ENCODE measurements at regions not wholly inside any gene's neighbourhood (a gene's known extent, or its start where the extent isn't known, plus 50 kb on each side); places are given as distances from the start of the nearest gene placed in this dataset.

DNA sequence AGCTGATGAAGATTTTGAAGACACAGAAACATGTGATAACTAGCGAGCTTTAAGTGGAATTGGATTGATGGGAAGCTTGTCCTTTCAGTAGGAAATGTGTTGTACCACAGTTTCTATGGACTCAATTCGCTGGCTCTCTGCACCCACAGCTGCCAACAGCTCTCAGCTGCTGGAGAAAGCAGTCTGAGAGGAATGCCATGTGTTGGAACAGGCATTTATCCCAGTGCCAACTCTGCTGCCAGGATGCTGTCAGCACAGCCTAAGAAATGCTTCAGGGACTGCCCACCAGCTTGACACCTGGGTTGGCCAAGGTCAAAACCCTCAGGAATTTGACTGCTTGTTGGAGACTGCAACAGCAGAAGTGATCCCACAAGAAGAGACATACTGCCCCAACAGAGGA is 193.0 kb upstream of the THSD7B start:
- DNase-seq (ENCODE audit: low read depth): no peak

DNA sequence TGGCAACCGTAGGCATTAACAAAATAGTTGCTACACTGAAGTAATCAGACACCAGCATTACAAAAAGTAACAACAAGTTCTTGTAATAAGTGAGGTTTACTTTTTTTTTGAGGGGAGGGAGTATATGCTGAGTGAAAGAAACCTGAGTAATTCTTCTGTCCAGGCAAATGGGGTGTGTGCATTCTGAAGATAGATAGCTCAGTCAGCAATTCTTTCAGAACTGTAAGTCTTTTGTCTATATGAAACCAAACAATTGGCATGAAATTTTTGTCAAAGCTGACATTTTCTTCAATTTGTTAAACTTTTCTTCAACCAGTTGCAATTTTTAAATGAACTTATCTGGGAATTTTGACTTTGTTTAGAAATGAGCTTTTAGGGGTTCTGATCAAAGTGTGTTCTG is 208.1 kb upstream of the THSD7B start:
- DNase-seq (ENCODE audit: low read depth): no peak

DNA sequence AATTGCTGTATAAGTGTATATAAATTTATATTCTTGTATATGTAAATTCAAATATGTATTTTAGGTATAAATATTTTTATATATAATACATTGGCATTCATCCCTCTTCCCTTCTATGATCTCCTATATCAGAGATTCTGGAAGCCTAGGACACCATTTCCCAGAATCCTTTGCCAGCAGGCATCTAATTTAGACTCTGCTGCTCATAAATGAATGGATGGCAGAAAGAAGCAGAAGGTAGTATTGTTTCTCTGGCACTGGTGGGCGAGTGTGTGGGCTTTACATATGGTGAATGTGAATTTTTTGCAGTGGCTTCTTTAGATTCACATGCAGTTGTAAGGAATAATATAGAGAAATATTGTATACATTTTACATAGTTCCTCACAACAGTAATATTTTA is 215.2 kb upstream of the THSD7B start:
- no peak for DNase-seq (ENCODE audit: low read depth)

DNA sequence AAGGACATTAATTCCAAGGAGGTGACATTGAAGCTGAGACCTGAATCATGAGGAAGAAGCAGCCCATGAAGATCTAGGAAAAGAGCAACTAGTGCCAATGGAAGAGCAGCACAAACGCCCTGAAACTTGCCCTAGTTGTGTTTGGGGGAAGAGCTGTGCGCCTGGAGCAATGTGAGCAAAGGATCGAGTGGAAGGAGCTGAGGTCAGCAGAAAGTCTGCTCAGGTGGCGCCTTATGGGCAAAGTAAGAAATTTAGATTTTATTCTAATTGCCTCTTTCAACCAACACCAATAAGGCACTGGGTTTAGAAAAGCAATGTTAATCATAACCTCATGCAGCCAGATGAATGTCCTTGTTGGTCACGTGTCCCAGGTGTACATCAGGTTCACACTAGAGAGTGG is 226.0 kb upstream of the THSD7B start:
- DNase-seq (ENCODE audit: low read depth): no peak

DNA sequence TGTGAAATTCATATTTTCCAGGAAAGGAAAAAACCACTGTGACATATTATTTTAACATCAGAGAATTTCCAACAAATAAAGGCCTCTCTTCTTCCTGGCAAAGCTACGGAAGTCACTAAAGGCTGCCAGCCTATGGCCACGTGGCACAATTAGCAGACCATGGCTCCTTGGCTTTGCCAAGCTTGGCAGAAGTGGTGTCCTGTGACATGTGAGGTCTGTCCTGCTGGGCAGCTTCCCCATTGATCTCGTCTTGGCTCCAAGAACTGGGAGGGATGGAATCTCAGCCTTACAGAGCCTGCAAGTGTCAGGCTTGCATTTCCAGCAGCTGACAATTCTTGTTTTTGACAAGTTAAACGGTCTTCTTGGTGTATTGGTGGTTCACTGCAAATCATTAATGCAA is 226.9 kb upstream of the THSD7B start:
- no peak for DNase-seq (ENCODE audit: low read depth)

DNA sequence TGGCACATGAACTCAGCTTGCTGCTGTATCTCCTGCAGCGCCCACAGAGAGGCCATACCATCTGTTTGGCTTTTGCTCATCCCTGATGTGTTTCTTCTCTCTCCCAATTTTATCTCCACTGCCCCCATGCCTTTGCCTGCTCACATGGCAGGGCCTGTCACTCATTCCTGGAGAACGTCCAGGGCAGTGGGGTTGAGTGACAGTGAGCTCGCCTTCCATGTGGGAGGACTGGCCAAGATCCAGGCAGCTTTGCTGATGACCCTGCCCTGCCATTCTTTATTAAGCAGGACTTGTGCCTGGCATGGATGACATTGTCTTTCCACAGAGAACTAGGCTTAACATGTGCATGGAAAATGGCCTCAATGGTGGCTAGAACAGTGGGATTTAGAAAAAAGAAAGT is 230.5 kb upstream of the THSD7B start:
- no peak for DNase-seq (ENCODE audit: low read depth)

DNA sequence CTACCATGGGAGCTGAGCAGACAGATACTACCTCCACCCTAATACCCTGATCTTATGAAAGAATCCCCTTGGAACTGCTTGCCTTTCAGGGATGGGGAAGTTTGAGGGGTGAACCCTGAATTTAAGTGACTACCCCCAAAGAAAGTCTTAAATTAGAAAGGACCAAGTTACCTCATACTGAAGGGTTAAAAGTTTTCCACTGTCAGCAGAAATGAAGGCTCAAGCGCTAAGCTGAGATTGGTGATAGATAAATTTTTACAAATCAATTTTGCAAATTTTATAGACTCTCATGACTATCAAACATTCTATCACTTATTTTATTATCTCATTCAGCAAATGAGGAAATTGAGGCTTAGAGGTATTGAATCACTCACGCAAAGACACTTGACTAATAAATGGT is 233.2 kb upstream of the THSD7B start:
- no peak for DNase-seq (ENCODE audit: low read depth)

DNA sequence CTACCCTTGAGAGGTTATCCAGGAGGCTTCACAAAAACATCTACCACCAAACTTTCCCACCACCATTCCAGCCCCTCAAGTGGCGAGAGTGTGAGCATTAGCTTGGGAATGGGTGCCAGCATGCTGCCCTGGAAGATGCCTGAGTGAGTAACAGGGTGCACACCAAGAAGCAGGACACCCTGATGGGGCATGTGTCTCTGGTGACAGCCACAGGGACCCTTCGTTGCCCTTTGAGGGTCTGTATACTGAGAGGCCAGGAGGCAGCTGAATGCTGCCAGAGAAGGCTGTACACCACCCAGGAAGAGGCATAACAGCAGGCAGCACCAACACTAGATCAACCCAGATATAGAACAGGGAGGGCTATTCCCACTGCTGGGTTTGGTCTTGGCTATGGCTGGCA is 233.6 kb upstream of the THSD7B start:
- no peak for DNase-seq (ENCODE audit: low read depth)

DNA sequence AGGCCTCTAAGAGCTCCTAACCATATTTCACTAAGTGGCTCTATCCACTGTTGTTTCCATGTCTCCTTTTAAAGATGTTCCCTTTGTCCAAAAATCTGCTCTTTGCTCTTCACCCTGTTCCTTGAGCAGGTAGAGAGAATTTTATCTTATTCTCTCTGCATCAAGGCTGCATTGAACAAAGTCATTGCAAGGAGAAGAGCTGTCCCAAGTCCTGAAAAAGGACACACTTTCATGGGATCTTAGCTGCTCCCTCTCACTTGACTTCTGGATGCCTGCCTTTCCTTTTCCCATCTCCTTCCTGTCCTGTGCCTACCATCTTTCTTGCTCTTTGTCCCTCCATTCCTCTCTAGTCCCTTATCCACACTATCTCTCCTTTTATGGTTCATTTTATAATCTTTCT is 235.2 kb upstream of the THSD7B start:
- DNase-seq (ENCODE audit: low read depth): no peak

DNA sequence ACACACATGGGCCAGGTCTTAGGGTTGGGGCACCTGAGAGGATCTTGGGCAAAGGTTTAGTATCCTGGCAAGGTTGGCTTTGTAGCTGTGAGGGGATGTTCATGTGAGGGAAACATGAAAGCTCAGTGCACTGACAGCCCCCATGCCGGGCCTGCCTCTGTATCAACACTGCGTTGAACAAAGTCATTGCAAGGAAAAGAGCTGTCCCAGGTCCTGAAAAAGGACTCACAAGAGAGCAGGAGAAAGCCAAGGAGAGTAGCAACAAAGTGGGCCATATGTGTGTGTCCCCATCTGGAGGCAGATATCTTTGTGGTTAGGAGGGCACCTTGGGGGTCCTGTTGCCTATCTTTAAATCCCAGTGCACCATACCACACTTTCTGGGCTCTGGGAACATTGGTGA is 237.8 kb upstream of the THSD7B start:
- DNase-seq (ENCODE audit: low read depth): no peak

DNA sequence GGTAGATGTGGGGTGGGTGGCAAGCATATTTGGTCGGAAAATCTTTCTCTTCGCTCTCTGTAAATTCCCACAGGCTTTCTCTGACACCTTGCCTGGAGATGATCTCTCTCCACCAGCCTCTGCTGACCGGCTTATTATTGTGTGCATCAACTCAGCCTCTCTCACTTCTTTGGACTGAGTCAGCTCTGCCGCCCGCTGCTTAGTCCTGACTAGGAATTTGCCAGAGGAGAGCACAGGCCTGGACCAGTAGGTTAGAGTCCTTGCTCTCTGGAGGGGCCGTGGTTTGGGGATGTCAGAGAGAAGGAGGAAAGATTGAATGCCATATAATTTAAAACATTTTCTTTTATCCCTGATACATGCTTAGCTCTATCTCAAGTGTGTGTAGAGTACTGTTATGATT is 242.6 kb upstream of the THSD7B start:
- no peak for DNase-seq (ENCODE audit: low read depth)

DNA sequence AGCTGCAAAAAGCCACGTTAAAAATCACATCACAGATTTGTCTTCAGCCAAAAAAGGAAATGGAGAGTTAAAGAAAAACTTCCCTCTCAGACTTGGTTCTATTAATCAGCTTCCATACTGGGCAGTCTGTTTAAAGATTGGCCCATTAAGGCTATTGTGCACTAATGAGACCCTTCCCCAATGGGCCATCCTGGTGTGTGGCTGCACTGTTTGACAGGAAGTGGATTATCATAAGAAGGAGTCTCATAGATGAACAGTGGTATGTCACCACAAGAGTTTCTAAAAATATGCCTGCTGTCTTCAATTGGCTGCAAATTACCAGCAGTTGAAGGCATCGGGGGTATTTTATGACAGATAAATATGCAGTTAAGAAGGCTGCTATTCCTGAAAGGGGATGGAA is 247.6 kb upstream of the THSD7B start:
- DNase-seq (ENCODE audit: low read depth): no peak

DNA sequence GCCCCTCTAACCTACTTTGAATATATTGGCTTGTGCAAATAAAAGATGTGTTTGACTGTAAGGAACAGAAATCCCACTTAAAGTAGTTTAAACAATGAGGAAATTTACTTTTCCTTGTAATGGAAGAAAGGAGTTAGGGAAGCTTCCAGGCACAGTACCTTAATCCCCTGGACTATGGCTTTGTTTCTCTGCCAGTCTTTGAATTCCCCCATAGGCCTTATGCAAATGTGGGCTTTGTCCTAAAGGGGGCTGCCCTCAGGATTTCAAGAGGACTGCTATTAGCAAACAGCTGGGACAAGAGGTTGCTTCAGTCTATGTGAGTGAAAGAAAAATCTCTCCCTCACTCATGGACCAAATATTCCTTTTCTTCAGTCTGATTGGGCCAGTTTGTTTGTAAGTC is 255.1 kb upstream of the THSD7B start:
- no peak for DNase-seq (ENCODE audit: low read depth)

DNA sequence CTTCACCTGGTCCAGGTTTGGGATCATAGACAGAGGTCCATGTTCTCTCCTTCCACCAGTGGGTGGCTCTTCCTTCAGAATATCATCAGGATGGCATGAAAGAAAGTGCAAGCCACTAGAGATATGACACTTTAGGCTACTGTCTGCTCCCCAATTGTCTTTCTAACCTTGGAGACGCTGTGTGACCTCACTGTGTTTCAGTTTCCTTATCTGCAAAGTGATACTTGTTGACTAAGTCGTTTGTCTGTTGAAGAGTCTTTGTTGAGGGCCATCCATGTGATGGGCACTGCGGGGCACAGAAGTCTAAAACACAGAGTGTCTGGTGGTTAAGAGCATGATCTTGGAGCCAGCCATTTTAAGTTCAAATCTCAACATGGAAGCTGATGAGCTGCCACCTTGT is 259.9 kb upstream of the THSD7B start:
- no peak for DNase-seq (ENCODE audit: low read depth)

DNA sequence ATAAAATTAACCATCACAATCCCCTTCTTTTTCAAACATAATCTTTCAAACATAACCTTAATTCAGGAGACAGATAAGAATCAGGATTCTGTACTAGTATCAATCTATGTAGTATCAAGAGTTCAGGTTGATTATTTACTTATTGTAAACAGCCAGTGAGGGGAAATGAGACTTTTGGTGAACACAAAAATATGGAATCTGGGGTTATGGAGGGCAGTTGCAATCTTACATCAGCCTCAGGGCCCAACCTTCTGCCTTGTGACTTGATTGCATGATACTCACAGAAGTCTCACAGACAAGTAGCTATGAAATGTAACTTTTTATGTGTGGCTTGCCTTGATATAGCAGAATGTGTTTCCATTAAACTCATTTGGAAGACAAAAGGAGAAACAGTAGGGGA is 262.7 kb upstream of the THSD7B start:
- no peak for DNase-seq (ENCODE audit: low read depth)

DNA sequence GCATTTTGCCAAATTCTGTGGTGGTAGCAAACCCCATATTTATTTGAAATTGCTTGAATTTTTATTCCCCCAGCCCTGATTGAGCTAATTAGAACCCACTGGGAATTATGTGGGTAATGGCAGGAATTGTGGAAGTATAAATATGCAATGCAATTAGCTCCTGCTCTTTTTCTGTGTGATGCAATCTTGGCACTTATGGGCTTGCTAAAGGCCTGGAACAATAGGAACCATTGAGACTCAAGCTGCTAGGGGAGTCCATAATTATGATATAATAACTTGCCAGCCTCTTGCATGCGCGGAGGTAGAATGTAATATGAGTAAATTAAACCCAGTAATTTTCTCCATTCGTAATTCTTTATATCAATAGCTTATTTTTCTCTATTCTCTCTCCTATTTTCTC is 267.6 kb upstream of the THSD7B start:
- DNase-seq (ENCODE audit: low read depth): no peak

DNA sequence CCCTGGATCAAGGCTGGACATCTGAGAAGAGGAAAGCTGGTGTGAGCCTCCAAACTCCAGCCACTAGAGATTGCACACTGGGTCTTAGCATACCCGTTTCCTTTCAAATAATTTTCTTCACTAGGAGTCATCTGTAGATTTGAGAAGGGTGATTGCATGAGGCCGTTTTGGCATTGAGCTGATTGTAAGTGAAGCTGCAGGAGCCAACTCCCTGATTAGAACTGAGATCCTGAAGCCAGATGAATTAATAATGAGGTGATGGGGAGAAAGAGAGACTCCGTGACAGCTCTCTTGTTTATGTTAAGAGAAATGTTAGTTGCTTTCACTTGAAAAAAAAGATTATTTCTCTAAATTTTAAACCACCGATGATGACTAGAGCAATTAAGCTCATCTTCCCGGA is 268.4 kb upstream of the THSD7B start:
- DNase-seq (ENCODE audit: low read depth): no peak

DNA sequence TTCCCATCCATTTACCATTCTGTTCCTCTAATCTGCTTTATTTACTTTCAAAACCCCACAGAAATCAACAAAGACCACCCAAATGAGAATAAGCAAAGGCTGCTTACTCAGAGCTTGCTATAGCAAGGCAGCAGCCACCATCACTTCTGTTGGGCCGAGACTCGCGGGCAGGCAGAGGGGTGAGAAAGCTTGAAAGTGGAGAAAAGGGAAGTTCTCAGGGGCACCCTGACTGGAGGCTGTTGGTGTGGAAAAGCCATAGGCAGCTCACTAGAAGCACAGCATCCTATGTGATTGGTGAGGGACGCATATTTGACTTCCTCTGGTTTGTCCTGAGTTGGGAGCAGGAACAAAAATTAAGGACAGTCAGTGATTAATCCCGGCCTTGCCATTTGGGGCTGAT is 269.7 kb upstream of the THSD7B start:
- no peak for DNase-seq (ENCODE audit: low read depth)

DNA sequence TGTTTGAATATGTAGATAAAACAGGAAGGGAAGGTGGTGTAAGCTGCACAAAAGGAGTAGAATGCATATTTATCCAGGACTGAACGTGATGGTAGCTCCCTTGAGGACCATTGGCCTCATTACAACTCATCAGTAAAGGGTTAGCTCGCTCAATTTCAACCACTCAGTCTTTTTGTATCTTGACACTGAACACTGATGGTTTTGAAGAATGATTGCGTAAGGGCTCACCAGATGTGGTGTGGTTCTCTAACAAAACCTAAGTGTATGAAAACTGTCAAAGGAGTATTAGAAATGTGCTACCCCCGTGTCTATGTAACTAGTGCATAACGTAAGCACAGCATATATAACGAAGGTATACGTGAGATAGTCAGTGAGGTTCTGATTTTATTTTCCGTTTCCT is 272.4 kb upstream of the THSD7B start:
- no peak for DNase-seq (ENCODE audit: low read depth)

DNA sequence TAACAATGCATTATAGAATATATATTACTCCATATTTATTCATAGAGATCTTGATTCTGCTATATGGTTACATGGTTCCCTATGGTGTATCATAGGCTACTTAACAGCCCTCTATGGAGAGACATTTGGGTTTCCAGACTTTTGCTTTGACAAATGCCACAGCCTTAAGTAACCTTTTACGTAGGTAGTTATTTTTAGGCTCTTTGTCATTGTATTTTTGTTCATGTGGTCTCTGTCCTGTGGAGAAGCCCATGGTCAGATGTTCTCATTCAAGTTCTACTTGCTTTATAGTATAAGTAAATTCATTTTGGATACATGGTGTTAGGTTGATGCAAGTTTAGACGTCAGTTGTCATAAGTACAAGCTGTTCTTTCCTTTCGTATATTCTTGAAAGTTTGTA is 275.2 kb upstream of the THSD7B start:
- DNase-seq (ENCODE audit: low read depth): no peak

DNA sequence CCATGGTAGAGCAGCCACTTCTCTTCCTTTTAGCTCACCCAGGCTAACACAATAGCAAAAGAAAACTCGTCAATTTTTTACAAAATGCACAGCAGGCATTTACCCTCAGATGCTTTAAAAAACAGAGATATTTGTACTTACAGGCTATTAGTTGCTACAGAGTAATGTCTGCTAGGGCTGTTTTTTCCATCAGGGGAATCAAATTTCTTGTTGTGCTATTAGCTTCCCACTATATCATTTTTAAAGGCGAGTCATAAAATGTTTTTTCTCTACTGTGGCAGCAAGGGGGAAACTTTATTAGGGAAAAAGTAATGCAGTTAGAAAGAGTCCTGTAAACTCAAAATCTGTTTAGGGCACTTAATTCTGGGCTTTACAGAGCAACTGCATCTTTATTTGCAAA is 277.9 kb upstream of the THSD7B start:
- DNase-seq (ENCODE audit: low read depth): no peak

DNA sequence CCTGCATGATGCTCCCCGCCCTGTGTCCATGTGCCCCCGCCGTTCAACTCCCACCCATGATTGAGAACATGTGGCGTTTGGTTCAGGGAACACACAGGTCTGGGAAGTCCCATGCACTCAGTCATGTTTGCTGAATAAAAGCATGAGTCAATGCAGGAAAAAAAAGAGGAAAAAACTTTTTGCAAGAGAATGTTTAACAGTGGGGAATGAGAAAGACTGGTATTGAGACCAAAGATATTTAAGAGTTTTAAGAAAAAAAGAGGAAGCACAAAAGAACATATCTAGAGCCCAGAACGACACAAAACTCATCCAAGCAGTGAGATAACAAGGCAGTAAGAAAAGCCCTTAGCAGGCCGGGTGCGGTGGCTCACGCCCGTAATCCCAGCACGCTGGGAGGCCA is 279.2 kb upstream of the THSD7B start:
- no peak for DNase-seq (ENCODE audit: low read depth)

DNA sequence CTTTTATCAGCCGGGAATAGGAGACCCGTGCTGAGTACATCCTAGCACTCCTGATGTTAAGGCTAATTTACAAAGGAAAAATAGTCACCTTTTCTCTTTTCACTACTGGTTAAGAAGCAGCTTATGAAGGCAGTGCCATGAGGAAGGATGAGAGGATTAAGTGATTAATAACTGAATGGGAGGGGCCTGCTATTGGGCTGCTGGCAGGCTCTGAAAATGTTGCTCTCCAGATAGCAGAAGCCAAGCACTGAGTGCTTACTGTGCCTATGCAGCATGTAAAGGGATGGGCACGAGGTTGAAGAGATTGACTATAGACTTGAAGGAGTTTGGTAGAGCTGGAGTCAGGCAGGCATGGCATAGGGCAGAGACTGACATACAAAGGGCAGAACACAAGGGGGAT is 282.4 kb upstream of the THSD7B start:
- no peak for DNase-seq (ENCODE audit: low read depth)

DNA sequence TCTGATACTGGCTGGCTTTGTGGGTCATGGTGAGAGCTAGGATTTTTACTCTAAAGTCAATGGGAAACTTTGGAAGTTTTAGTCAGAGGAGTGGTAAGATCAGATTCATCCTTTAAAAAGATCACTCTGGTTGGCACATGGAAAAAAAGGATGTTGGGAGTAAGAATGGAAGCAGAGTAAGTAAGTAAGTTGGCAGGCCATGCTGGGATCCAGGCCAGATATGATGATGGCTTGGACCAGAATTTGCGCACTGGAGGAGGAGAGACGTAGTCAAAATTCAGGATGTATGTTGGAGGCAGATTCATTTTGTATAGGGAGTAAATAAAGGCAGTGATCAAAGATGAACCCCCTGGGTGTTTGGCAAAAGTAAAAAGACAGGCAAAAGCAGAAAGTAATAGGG is 283.3 kb upstream of the THSD7B start:
- DNase-seq (ENCODE audit: low read depth): no peak

DNA sequence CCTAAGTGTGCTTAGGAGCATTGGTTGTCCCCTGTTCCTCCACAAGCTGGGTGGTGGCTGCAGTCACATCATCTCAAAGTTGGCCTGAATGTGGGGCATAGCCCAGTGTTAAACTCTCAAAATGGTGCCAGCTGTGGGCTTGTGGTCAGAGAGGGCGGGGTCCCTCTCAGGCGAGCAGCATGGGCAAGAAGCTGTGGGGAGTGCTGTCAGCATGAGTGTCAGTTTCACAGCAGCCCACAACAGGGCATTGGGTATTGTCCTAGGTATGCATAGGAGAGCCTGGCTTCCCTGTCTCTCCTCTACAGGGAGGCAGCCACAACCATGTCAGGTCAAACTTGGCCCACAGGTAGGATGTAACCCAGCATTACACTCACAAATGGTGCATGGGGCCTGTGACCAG is 285.6 kb upstream of the THSD7B start:
- DNase-seq (ENCODE audit: low read depth): no peak
